AG04449 (cell line): ENCODE measurements at regions not wholly inside any gene's neighbourhood (a gene's known extent, or its start where the extent isn't known, plus 50 kb on each side); places are given as distances from the start of the nearest gene placed in this dataset.

Source experiments
- CTCF ChIA-PET: fragments of 350-600 bp; formaldehyde crosslinking; extraction: SDS; loops from one replicate; lab custom pipeline; 2021; ENCODE audit warnings: antibody characterized with exemption; lab: Yijun Ruan, JAX
- POLR2A ChIA-PET: fragments of 400-600, 350-600 bp; formaldehyde crosslinking; extraction: SDS; loops from one replicate; lab custom pipeline; 2020; ENCODE audit warnings: antibody characterized with exemption, inconsistent platforms; lab: Yijun Ruan, JAX
- DNase-seq: peaks from one replicate; pipeline ENCODE4 v3.0.0-alpha.2; 2010; ENCODE audit warnings: low read depth, low spot score
- H3K4me3 ChIP-seq: 2 replicates; pipeline ENCODE4 v1.5.1; 2011; ENCODE audit warnings: low read depth, mild to moderate bottlenecking, control low read depth, low read length
- CTCF ChIP-seq: IDR thresholded peaks from one replicate; pipeline ENCODE4 v1.5.1; 2011; ENCODE audit warnings: mild to moderate bottlenecking, moderate library complexity, low read length, control low read depth, inconsistent platforms; ENCODE audit not compliant: insufficient read depth; ENCODE audit errors: missing control alignments

GRCh38 chr21:16185766-16186165 lies 456.0 kb downstream of the USP25 start:
- no peak for DNase-seq
- no peak overlapping the region for H3K4me3 ChIP-seq
- ChIA-PET POLR2A (no interaction called here), CTCF (no interaction called here)
- no peak for TF ChIP-seq CTCF

- CTCF ChIA-PET: interaction anchor here (1.0 kb wide), 1 partner anchor 9 kb away, joined by 3 read pairs; no protein-coding TSS in a partner anchor
- DNase-seq: no peak
- TF ChIP-seq CTCF: no peak
- H3K4me3 ChIP-seq: no peak overlapping the region
- POLR2A ChIA-PET: no interaction called here
These were observed 457.0 kb downstream of the USP25 start for GRCh38 chr21:16186742-16187141.

- DNase-seq: no peak
- no peak for TF ChIP-seq CTCF
- POLR2A ChIA-PET: no interaction called here
- no peak overlapping the region for H3K4me3 ChIP-seq
- CTCF ChIA-PET: interaction anchor here (1.0 kb wide), 1 partner anchor 8 kb away, joined by 3 read pairs; no protein-coding TSS in a partner anchor
These were observed 458.0 kb downstream of the USP25 start for GRCh38 chr21:16187603-16188301.

GRCh38 chr21:16192902-16193301 lies 463.1 kb downstream of the USP25 start:
- no peak overlapping the region for H3K4me3 ChIP-seq
- POLR2A ChIA-PET: no interaction called here
- no peak for DNase-seq
- TF ChIP-seq CTCF: no peak
- CTCF ChIA-PET: interaction anchor here (1.6 kb wide), 1 partner anchor 191 kb away, joined by 3 read pairs; no protein-coding TSS in a partner anchor

GRCh38 chr21:16193496-16194094 lies 463.8 kb downstream of the USP25 start:
- no peak for TF ChIP-seq CTCF
- H3K4me3 ChIP-seq: peak overlapping the region; percentile 48
- ChIA-PET POLR2A (no interaction called here), CTCF (interaction anchor here (1.6 kb wide), 1 partner anchor 191 kb away, joined by 3 read pairs; no protein-coding TSS in a partner anchor)
- no peak for DNase-seq

- peak; percentile 19 for TF ChIP-seq CTCF
- H3K4me3 ChIP-seq: peak overlapping the region; percentile 48
- POLR2A ChIA-PET: no interaction called here
- CTCF ChIA-PET: interaction anchor here (1.1 to 1.6 kb wide), 2 partner anchors 136 to 192 kb away, joined by 3 read pairs; no protein-coding TSS in a partner anchor
- DNase-seq: peak; percentile 34
These were observed 464.5 kb downstream of the USP25 start for GRCh38 chr21:16194095-16194787.
